SU-DHL-6 (cell line): ENCODE measurements at regions not wholly inside any gene's neighbourhood (a gene's known extent, or its start where the extent isn't known, plus 50 kb on each side); places are given as distances from the start of the nearest gene placed in this dataset.

Source experiments
- H2AFZ ChIP-seq: fragments of 200-600 bp; sonication (generic); 2 replicates; pipeline ENCODE4 v1.6.1; 2014; ENCODE audit warnings: low read depth, mild to moderate bottlenecking, moderate library complexity, mixed read lengths, antibody characterized with exemption, low read length; ENCODE audit not compliant: severe bottlenecking
- H3F3A ChIP-seq: fragments of 200-600 bp; shearing (Covaris generic); 2 replicates; pipeline ENCODE4 v1.6.0; 2016; ENCODE audit warnings: antibody characterized with exemption, mild to moderate bottlenecking; ENCODE audit not compliant: insufficient read depth
- H3K27ac ChIP-seq: fragments of 200-600 bp; sonication (generic); 2 replicates; pipeline ENCODE4 v1.5.1; 2016; ENCODE audit warnings: low read depth, mild to moderate bottlenecking, low read length, moderate library complexity, mixed read lengths
- H3K27me3 ChIP-seq: fragments of 200-600 bp; sonication (generic), shearing (Covaris generic); 2 replicates; pipeline ENCODE4 v1.6.0; 2014; ENCODE audit warnings: mild to moderate bottlenecking, low read length
- H3K36me3 ChIP-seq: fragments of 200-600 bp; sonication (generic); 2 replicates; pipeline ENCODE4 v1.6.1; 2014; ENCODE audit warnings: mild to moderate bottlenecking, low read length, mixed read lengths
- H3K4me2 ChIP-seq: fragments of 300-600, 200-600 bp; shearing (Covaris generic), sonication (generic); 2 replicates; pipeline ENCODE4 v1.6.0; 2014; ENCODE audit warnings: low read length, low read depth, mild to moderate bottlenecking; ENCODE audit not compliant: poor library complexity, severe bottlenecking
- H3K4me3 ChIP-seq: fragments of 200-600 bp; sonication (generic); 2 replicates; pipeline ENCODE4 v1.5.1; 2014; ENCODE audit warnings: antibody characterized with exemption, low read length, mild to moderate bottlenecking, mixed read lengths; ENCODE audit not compliant: insufficient read depth, poor library complexity, severe bottlenecking
- H3K79me2 ChIP-seq: fragments of 200-600 bp; sonication (generic); 2 replicates; pipeline ENCODE4 v1.6.1; 2014; ENCODE audit warnings: mild to moderate bottlenecking, low read length, moderate library complexity; ENCODE audit not compliant: insufficient read depth
- H3K9ac ChIP-seq: fragments of 200-600 bp; sonication (generic); 2 replicates; pipeline ENCODE4 v1.7.0; 2014; ENCODE audit warnings: mild to moderate bottlenecking, low read length
- H3K9me2 ChIP-seq: fragments of 200-600 bp; sonication (generic); replicated peaks from 2 replicates; pipeline ENCODE4 v1.6.1; 2014; ENCODE audit warnings: low read length; ENCODE audit not compliant: insufficient read depth
- H3K9me3 ChIP-seq: fragments of 200-600 bp; sonication (generic); 2 replicates; pipeline ENCODE4 v1.6.1; 2014; ENCODE audit warnings: low read length, mixed read lengths; ENCODE audit not compliant: insufficient read depth
- H4K20me1 ChIP-seq: fragments of 200-600 bp; sonication (generic); 2 replicates; pipeline ENCODE4 v1.6.1; 2014; ENCODE audit warnings: low read depth, mild to moderate bottlenecking, antibody characterized with exemption, low read length, moderate library complexity, mixed read lengths
- EZH2phosphoT487 ChIP-seq: fragments of 200-600 bp; sonication (generic), shearing (Covaris generic); conservative IDR thresholded peaks from 2 replicates; pipeline ENCODE4 v1.6.1; 2018; ENCODE audit warnings: mild to moderate bottlenecking, antibody characterized with exemption, low read length, moderate library complexity, mixed read lengths
- TF ChIP-seq, protein P1 (sequence below): fragments of 200-600 bp; sonication (generic); IDR thresholded peaks from one replicate; pipeline ENCODE4 v1.5.1; 2017; ENCODE audit warnings: antibody characterized with exemption, mild to moderate bottlenecking, low read length, moderate library complexity; ENCODE audit not compliant: insufficient read depth, poor library complexity, severe bottlenecking

DNA sequence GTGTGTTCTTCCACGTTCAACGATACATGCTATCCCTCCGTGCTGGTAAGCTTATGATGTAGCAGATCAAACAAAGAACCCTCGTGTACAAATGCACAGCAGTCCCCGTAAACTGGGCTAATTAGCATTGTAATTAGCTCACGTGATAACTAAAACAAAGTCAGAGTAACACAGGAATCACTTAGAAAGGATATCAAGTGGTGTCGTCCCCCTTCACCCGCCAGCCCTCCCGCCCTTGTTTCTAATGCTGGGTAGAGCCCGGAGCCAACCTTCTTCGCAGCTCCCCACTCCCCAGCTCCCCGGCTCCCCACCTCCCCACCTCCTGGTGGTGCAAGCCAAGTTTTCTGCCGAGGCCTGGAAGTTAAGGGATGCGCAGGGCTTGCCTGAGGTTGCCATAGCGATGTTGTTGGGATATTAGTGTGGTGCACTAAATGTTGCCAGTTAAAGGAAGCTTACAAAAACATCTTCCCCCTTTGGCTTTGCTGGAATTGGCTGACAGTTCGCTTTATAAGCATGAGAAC lies 357.9 kb upstream of the CCNH start:
- Histone ChIP-seq H3K9me3 (no peaks in the 10 kb centered on the region), H3K4me2 (no peak overlapping the region), H3K36me3 (no peaks in the 10 kb centered on the region), H3K27ac (no peak overlapping the region), H3K4me3 (no peak overlapping the region), H3K9ac (no peak overlapping the region), H3F3A (no peaks in the 10 kb centered on the region), H4K20me1 (no peaks in the 10 kb centered on the region), H3K9me2 (no peaks in the 10 kb centered on the region), H3K27me3 (no peaks in the 10 kb centered on the region), H2AFZ (no peak overlapping the region), H3K79me2 (no peaks in the 10 kb centered on the region)
- TF ChIP-seq, protein P1, sequence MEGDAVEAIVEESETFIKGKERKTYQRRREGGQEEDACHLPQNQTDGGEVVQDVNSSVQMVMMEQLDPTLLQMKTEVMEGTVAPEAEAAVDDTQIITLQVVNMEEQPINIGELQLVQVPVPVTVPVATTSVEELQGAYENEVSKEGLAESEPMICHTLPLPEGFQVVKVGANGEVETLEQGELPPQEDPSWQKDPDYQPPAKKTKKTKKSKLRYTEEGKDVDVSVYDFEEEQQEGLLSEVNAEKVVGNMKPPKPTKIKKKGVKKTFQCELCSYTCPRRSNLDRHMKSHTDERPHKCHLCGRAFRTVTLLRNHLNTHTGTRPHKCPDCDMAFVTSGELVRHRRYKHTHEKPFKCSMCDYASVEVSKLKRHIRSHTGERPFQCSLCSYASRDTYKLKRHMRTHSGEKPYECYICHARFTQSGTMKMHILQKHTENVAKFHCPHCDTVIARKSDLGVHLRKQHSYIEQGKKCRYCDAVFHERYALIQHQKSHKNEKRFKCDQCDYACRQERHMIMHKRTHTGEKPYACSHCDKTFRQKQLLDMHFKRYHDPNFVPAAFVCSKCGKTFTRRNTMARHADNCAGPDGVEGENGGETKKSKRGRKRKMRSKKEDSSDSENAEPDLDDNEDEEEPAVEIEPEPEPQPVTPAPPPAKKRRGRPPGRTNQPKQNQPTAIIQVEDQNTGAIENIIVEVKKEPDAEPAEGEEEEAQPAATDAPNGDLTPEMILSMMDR: no peak
- no peak for TF ChIP-seq EZH2phosphoT487

DNA sequence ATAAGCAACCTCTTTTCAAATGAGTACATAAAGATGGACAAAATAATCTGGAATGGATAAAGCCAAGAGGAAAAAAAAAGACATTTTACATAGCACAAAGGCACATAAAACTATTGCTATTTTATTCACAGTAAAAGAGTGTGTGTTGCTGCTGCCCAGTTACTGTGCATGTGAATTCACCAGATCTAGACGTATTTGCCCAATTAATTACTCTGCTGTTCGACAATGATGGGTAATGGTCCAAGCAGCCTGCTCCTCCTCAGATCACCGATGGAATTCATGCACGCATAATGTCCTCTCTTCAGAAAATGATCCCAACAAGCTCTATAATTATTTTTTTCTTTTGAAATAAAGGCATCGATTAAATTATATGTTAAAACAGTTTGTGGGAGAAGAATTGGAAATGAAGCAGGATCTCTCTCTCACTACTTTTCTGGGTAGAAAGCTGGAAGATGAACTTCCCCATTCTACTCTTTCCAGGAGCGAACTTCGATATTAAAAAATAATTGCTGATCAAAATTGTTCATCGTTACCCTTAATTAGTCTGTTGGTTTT lies 357.4 kb upstream of the CCNH start:
- Histone ChIP-seq H2AFZ (no peak overlapping the region), H3K79me2 (no peaks in the 10 kb centered on the region), H3K9me2 (no peaks in the 10 kb centered on the region), H3K27ac (no peak overlapping the region), H3K4me2 (no peak overlapping the region), H3K36me3 (no peaks in the 10 kb centered on the region), H3K9me3 (no peaks in the 10 kb centered on the region), H3K9ac (no peak overlapping the region), H4K20me1 (no peaks in the 10 kb centered on the region), H3K27me3 (no peaks in the 10 kb centered on the region), H3F3A (no peaks in the 10 kb centered on the region), H3K4me3 (no peak overlapping the region)
- TF ChIP-seq EZH2phosphoT487: no peak
- TF ChIP-seq, protein P1: no peak

DNA sequence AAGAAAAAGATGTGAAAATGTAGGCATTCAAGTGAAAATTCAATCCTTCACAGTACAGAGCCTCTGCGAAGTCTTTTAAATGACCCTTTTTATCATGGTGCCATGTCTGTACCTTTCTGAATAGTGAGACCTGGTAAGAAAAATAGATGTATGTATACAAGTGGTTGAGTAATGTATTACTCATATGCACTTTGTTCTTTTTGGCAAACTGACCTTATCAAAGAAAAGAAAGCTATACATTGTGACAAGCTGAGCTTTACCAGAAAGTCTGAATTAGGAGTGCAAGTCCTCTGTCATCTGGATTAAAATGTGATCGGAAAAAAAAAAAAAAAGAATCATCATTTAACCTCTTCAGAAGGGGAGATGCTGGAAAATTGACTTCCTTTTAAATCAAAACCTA lies 356.4 kb upstream of the CCNH start:
- Histone ChIP-seq H2AFZ (no peak overlapping the region), H3K36me3 (no peaks in the 10 kb centered on the region), H3K4me3 (no peak overlapping the region), H3K9me3 (no peaks in the 10 kb centered on the region), H3K27me3 (no peaks in the 10 kb centered on the region), H3K27ac (no peak overlapping the region), H3K9ac (no peak overlapping the region), H3F3A (no peaks in the 10 kb centered on the region), H3K79me2 (no peaks in the 10 kb centered on the region), H3K4me2 (no peak overlapping the region), H4K20me1 (no peaks in the 10 kb centered on the region), H3K9me2 (no peaks in the 10 kb centered on the region)
- TF ChIP-seq, protein P1: no peak
- no peak for TF ChIP-seq EZH2phosphoT487
